Esophagus muscularis mucosa (tissue), 4 donors: ENCODE measurements at regions not wholly inside any gene's neighbourhood (a gene's known extent, or its start where the extent isn't known, plus 50 kb on each side); places are given as distances from the start of the nearest gene placed in this dataset.

Source experiments
- DNase-seq: peaks from one replicate; pipeline ENCODE4 v3.0.0-alpha.2; 2017; ENCODE audit errors: extremely low spot score
- H3K27ac ChIP-seq, 4 donors: fragments of 200-600 bp; sonication (generic); replicated peaks in 1 of 4; 1 replicate in 3 of 4; 2 replicates in 1 of 4; pipeline ENCODE4 v1.5.1; 2016 to 2019; ENCODE audit warnings: mild to moderate bottlenecking in 1 of 4
- H3K27me3 ChIP-seq, 4 donors: fragments of 200-600 bp; sonication (generic); one replicate each; pipeline versions ENCODE4 v1.5.1 to v1.6.0; 2016 to 2019
- H3K36me3 ChIP-seq, 4 donors: fragments of 200-600 bp; sonication (generic); one replicate each; pipeline ENCODE4 v1.5.1; 2016 to 2019
- H3K4me1 ChIP-seq, 4 donors: fragments of 200-600 bp; sonication (generic); one replicate each; pipeline ENCODE4 v1.5.1; 2016 to 2019
- H3K4me3 ChIP-seq, 4 donors: fragments of 200-600 bp; sonication (generic); 1 replicate in 2 of 4; 2 replicates in 2 of 4; pipeline ENCODE4 v1.5.1; 2016 to 2019; ENCODE audit warnings: mild to moderate bottlenecking in 4 of 4, moderate library complexity in 1 of 4
- H3K9me3 ChIP-seq, 4 donors: fragments of 200-600 bp; sonication (generic); 1 replicate in 3 of 4; 2 replicates in 1 of 4; pipeline ENCODE4 v1.5.1; 2016 to 2019
- CTCF ChIP-seq, 3 experiments: fragments of 200-600 bp in 2 of 3; fragments of 450-650 bp in 1 of 3; sonication (generic) in 2 of 3; IDR thresholded peaks; one replicate each; pipeline ENCODE4 v1.5.1; 2017 to 2019; ENCODE audit warnings: antibody characterized with exemption in 3 of 3, mild to moderate bottlenecking in 2 of 3, moderate library complexity in 1 of 3
- EP300 ChIP-seq: sonication (generic); formaldehyde crosslinking; IDR thresholded peaks from one replicate; pipeline ENCODE4 v1.6.1; 2017; ENCODE audit warnings: antibody characterized with exemption
- POLR2A ChIP-seq: fragments of 450-650 bp; IDR thresholded peaks from one replicate; pipeline ENCODE4 v1.6.1; 2017; ENCODE audit warnings: antibody characterized with exemption, moderate library complexity, mild to moderate bottlenecking, low read depth
- POLR2AphosphoS5 ChIP-seq, 2 donors: sonication (generic); formaldehyde crosslinking; IDR thresholded peaks; one replicate each; pipeline ENCODE4 v1.6.1; 2017; ENCODE audit warnings: antibody characterized with exemption in 2 of 2
- WGBS: methylation state at CpG from one replicate; pipeline ENCODE4 v1.1.5; 2018; 5-methylcytosine and 5-hydroxymethylcytosine counted together
- intact Hi-C: fragments of 100-400 bp; cut with DNase I; formaldehyde crosslinking; loops from one replicate; pipeline ENCODE4 v1.15.1; 2023

- TF ChIP-seq EP300 = no peak
- no peak for TF ChIP-seq POLR2A
- TF ChIP-seq POLR2AphosphoS5 (IDR thresholded peaks at IDR 0.05) = no peak
- TF ChIP-seq CTCF (IDR thresholded peaks at IDR 0.05) = no peak
- no peak for DNase-seq
- Histone ChIP-seq H3K27me3 (no peaks in the 10 kb centered on the region), H3K36me3 (no peaks in the 10 kb centered on the region), H3K9me3 (no peaks in the 10 kb centered on the region), H3K4me1 (peaks cover 4 to 20% (median 10%) of the 10 kb centered on the region in 4 donors), H3K4me3 (no peak overlapping the region), H3K27ac (no peak overlapping the region)
- 29% methylated on average over 3 of the region's 3 CpGs for WGBS
- intact Hi-C loops = no loop called here
These were observed 182.9 kb upstream of the FAR2 start for GRCh38 chr12:28966046-28966780.

DNA sequence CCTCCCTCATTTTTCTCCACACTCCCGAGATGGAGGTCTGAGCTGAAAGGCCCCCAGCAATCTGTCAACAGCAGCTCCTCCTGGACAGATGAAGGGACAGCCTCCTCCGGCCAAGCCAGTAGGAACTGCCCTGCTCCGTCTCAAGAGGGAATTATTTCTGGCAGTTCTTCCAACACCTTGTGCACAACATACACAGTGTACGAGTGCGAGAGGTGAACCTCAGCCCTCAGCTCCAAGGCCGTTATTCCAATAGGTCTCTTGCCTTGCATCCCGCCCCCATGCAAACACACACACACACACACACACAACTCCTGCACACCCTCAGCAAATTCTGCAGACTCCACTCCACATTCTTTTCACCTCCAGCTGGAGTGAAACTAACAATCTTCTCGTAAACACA, 181.7 kb upstream of the FAR2 start:
- DNase-seq = no peak
- Histone ChIP-seq H3K36me3 (no peaks in the 10 kb centered on the region), H3K4me3 (no peak overlapping the region), H3K27ac (no peak overlapping the region), H3K9me3 (no peaks in the 10 kb centered on the region), H3K4me1 (peaks cover 4 to 16% (median 10%) of the 10 kb centered on the region in 4 donors), H3K27me3 (no peaks in the 10 kb centered on the region)
- TF ChIP-seq POLR2AphosphoS5 (IDR thresholded peaks at IDR 0.05) (no peak), EP300 (no peak), CTCF (IDR thresholded peaks at IDR 0.05) (no peak), POLR2A (no peak)
- WGBS = 97% methylated on average over 8 of the region's 8 CpGs
- intact Hi-C loops = no loop called here

GRCh38 chr12:28973491-28973890, 175.6 kb upstream of the FAR2 start:
- Histone ChIP-seq H3K4me1 (no peaks in the 10 kb centered on the region), H3K4me3 (no peak overlapping the region), H3K27me3 (no peaks in the 10 kb centered on the region), H3K27ac (no peak overlapping the region), H3K36me3 (no peaks in the 10 kb centered on the region), H3K9me3 (no peaks in the 10 kb centered on the region)
- TF ChIP-seq EP300 (no peak), POLR2A (no peak), CTCF (IDR thresholded peaks at IDR 0.05) (no peak), POLR2AphosphoS5 (IDR thresholded peaks at IDR 0.05) (no peak)
- WGBS = 77% methylated on average over 2 of the region's 2 CpGs
- no peak for DNase-seq
- intact Hi-C loops = no loop called here

- Histone ChIP-seq H3K36me3 (no peaks in the 10 kb centered on the region), H3K27ac (no peak overlapping the region), H3K9me3 (no peaks in the 10 kb centered on the region), H3K27me3 (no peaks in the 10 kb centered on the region), H3K4me3 (no peak overlapping the region), H3K4me1 (no peaks in the 10 kb centered on the region)
- intact Hi-C loops = no loop called here
- 100% methylated on average over 1 of the region's 1 CpG for WGBS
- no peak for DNase-seq
- TF ChIP-seq POLR2A = no peak
- TF ChIP-seq CTCF (IDR thresholded peaks at IDR 0.05) = no peak
- no peak for TF ChIP-seq EP300
- TF ChIP-seq POLR2AphosphoS5 (IDR thresholded peaks at IDR 0.05) = no peak
These were observed 174.9 kb upstream of the FAR2 start for GRCh38 chr12:28974166-28974565.

DNA sequence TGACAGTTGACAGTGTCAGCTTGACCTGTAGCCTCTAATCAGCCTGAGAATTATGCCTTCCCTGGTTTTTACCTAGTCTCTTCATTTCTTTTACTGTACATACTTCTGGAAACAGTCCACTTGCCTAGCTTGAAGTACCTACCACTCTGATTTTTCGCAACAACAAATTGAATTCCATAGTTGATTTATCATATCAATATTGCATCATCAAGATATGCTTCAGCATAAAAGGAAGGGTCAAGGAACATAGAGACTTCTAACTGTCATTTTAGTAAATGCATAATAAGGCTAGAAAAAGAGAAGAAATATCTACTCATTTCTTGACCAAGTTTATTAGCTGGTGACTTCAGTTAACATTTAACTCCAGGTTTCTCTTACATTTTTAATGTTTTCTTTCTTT, 174.2 kb upstream of the FAR2 start:
- Histone ChIP-seq H3K4me3 (no peak overlapping the region), H3K4me1 (no peaks in the 10 kb centered on the region)
- intact Hi-C loops = no loop called here

More for the DNA sequence above, 174.2 kb upstream of the FAR2 start:
- no peak overlapping the region for H3K27ac ChIP-seq
- H3K27me3 ChIP-seq = no peaks in the 10 kb centered on the region
- H3K36me3 ChIP-seq = no peaks in the 10 kb centered on the region
- 100% methylated on average over 1 of the region's 1 CpG for whole genome bisulfite sequencing
- no peaks in the 10 kb centered on the region for H3K9me3 ChIP-seq
- DNase-seq = no peak
- TF ChIP-seq CTCF (IDR thresholded peaks at IDR 0.05) (no peak), EP300 (no peak), POLR2AphosphoS5 (IDR thresholded peaks at IDR 0.05) (no peak), POLR2A (no peak)
